HFF-Myc (cell line): ENCODE measurements at regions not wholly inside any gene's neighbourhood (a gene's known extent, or its start where the extent isn't known, plus 50 kb on each side); places are given as distances from the start of the nearest gene placed in this dataset.

Source experiments
- DNase-seq: peaks from one replicate; pipeline ENCODE4 v3.0.0-alpha.2; 2011; ENCODE audit warnings: low read depth; ENCODE audit errors: extremely low read depth
- H3K4me3 ChIP-seq: replicated peaks from 2 replicates; pipeline ENCODE4 v1.5.1; 2011; ENCODE audit warnings: low read depth, mild to moderate bottlenecking, control low read depth, low read length
- TF ChIP-seq, protein P1 (sequence below): IDR thresholded peaks from 2 replicates; pipeline ENCODE4 v1.5.1; 2012; ENCODE audit warnings: mild to moderate bottlenecking, low read depth, low read length, control low read depth; ENCODE audit errors: missing control alignments

DNA sequence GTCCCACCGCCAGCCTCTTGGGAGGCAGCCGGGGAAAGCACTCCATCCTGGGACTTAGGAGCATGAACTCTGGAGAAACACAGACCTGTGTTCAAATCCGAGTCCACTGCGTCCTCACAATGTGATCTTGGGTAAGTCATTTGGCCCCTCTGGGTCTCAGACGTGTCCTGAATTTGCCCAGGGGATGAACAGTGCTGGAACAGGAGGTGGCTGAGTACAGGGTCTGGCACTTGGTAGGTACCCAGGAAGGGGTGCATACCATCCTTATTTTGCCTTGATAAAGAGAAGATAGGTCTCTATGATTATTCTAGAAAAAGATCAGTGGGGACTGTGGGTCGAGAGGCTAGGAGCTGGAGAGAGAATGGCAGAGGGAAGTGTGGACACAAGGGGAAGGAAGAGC is 135.7 kb downstream of the FGF18 start:
- DNase-seq = no peak
- TF ChIP-seq, protein P1, sequence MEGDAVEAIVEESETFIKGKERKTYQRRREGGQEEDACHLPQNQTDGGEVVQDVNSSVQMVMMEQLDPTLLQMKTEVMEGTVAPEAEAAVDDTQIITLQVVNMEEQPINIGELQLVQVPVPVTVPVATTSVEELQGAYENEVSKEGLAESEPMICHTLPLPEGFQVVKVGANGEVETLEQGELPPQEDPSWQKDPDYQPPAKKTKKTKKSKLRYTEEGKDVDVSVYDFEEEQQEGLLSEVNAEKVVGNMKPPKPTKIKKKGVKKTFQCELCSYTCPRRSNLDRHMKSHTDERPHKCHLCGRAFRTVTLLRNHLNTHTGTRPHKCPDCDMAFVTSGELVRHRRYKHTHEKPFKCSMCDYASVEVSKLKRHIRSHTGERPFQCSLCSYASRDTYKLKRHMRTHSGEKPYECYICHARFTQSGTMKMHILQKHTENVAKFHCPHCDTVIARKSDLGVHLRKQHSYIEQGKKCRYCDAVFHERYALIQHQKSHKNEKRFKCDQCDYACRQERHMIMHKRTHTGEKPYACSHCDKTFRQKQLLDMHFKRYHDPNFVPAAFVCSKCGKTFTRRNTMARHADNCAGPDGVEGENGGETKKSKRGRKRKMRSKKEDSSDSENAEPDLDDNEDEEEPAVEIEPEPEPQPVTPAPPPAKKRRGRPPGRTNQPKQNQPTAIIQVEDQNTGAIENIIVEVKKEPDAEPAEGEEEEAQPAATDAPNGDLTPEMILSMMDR = no peak
- no peak overlapping the region for H3K4me3 ChIP-seq

DNA sequence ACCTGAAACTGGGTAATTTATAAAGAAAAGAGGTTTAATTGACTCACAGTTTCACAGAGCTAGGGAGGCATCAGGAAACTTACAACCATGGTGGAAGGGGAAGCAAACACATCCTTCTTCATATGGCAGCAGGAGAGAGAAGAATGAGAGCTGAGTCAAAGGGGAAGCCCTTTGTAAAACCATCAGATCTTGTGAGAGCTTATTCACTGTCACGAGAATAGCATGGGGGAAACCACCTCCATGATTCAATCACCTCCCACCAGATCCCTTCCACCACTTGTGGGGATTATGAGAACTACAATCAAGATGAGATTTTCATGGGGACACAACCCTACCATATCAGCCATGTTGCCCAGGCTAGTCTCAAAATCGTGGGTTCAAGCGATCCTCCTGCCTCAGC is 143.4 kb downstream of the FGF18 start:
- no peak overlapping the region for H3K4me3 ChIP-seq
- TF ChIP-seq, protein P1 = no peak
- DNase-seq = no peak

DNA sequence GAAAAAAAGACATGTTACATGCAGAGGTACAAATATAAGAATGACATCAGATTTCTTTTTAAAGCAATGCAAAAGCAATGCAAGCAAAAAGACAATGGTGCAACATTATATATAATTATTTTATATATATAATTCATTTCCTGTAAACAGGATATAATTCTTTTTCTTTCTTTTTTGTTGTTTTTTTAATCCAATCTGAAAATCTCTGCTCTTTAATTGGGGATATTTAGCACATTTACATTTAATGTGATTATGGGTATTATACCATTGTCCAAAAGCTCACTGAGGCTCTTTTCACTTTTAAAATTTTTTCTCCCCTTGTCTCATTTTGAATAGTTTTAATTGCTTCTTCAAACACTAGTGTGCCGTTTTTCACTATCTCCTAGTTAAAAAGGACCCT is 148.9 kb downstream of the FGF18 start:
- no peak for DNase-seq
- TF ChIP-seq, protein P1 = no peak
- no peak overlapping the region for H3K4me3 ChIP-seq

DNA sequence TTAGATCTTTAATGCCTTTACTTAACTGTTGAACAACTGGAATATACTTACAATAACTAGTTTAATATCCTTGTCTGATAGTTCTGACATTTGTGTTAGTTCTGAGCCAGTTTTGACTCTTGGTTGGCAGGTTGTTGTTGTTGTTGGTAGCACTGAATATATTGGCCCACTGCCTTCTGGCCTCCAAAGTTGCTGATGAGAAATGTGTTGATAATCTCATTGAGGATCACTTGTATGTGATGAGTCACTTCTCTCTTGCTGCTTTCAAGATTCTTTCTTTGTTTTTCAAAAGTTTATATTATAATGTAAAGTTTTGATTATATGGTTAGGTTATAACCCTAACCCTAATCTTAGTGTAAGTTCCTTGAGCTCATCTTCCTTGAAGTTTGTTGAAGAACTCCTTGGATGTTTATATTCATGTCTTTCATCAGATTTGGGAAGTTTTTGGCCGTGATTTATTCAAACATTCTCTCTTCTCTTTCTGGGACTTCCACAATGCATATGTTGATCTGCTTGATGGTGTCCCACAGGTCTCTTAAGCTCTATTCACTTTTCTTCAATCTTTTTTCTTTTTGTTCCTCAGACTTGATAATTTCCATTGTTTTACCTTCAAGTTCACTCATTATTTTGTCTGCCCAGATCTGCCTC is 149.7 kb downstream of the FGF18 start:
- TF ChIP-seq, protein P1 = no peak
- DNase-seq = no peak
- no peak overlapping the region for H3K4me3 ChIP-seq

DNA sequence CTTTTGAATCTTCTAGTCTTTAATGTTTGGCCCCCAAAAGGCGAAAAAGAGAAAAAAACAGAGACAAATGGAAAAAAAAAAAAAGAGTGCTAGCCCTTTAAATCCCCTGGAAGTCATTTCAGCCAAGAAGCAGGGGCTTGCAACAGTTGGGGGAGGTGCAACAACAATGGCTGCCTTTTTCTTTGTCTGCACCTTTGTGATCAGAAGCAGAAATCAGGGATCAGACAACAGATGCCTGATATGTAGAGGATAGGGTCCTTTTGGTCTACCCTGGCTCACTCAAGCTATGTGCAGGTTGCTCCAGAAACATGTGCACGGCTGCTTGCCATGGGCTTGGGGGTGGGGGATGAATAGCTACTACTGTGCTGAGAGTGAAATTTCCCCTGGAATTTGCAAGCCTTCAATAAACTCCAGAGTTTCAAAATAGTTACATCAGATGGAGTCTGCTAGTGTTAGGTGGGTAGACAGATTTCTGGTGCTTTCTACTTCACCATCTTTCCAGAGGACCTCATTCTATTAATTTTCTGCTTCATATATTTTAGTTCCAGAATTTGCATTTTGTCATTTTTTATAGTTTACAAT is 150.9 kb downstream of the FGF18 start:
- DNase-seq = no peak
- TF ChIP-seq, protein P1 = no peak
- H3K4me3 ChIP-seq = no peak overlapping the region

DNA sequence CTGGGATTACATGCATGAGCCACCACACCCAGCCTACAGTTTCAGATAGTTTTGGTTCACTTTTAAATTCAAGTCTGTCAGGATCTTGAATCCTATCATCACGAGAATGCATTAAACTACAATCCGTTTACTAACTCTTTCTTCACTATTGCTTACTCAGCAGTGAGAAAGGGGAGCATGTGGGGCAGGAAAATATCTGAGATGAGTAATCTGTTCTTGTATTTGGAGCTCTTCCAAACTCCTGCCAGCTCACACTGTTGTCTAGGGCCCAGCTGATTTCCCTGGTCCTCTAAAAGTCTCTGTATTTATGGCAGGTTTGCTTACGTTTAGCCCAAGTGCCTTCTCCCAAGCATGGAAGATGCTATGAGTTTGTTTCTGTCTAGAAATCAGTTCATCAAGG is 152.2 kb downstream of the FGF18 start:
- no peak for DNase-seq

More for the DNA sequence above, 152.2 kb downstream of the FGF18 start:
- TF ChIP-seq, protein P1 = no peak
- H3K4me3 ChIP-seq = no peak overlapping the region
